ENCODE measurements at regions not wholly inside any gene's neighbourhood (a gene's known extent, or its start where the extent isn't known, plus 50 kb on each side); places are given as distances from the start of the nearest gene placed in this dataset.

- no peak for TF ChIP-seq POLR2A (IDR thresholded peaks at IDR 0.05)
- TF ChIP-seq, protein P1, sequence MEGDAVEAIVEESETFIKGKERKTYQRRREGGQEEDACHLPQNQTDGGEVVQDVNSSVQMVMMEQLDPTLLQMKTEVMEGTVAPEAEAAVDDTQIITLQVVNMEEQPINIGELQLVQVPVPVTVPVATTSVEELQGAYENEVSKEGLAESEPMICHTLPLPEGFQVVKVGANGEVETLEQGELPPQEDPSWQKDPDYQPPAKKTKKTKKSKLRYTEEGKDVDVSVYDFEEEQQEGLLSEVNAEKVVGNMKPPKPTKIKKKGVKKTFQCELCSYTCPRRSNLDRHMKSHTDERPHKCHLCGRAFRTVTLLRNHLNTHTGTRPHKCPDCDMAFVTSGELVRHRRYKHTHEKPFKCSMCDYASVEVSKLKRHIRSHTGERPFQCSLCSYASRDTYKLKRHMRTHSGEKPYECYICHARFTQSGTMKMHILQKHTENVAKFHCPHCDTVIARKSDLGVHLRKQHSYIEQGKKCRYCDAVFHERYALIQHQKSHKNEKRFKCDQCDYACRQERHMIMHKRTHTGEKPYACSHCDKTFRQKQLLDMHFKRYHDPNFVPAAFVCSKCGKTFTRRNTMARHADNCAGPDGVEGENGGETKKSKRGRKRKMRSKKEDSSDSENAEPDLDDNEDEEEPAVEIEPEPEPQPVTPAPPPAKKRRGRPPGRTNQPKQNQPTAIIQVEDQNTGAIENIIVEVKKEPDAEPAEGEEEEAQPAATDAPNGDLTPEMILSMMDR (IDR thresholded peaks at IDR 0.05), result no peak
These were observed 249.6 kb upstream of the SPRY2 start for GRCh38 chr13:80590551-80590950.

All from upper lobe of left lung (tissue), 4 donors.